Lower leg skin (tissue), 4 donors: ENCODE measurements at regions not wholly inside any gene's neighbourhood (a gene's known extent, or its start where the extent isn't known, plus 50 kb on each side); places are given as distances from the start of the nearest gene placed in this dataset.

Source experiments
- DNase-seq, 2 donors: peaks; one replicate each; pipeline ENCODE4 v3.0.0-alpha.2; 2019; ENCODE audit warnings: low spot score in 2 of 2
- H3K4me3 ChIP-seq: fragments of 200-600 bp; sonication (generic); 2 replicates; pipeline ENCODE4 v1.5.1; 2017; ENCODE audit warnings: mild to moderate bottlenecking, low read depth; ENCODE audit not compliant: poor library complexity, severe bottlenecking
- CTCF ChIP-seq, 3 donors: fragments of 450-650 bp; IDR thresholded peaks; one replicate each; pipeline ENCODE4 v1.5.1; 2016; ENCODE audit warnings: antibody characterized with exemption in 3 of 3, mild to moderate bottlenecking in 3 of 3, moderate library complexity in 2 of 3
- POLR2A ChIP-seq, 2 donors: fragments of 450-650 bp; IDR thresholded peaks; one replicate each; pipeline ENCODE4 v1.6.1; 2016 to 2017; ENCODE audit warnings: antibody characterized with exemption in 2 of 2, mild to moderate bottlenecking in 1 of 2, moderate library complexity in 1 of 2
- WGBS, 2 donors: methylation state at CpG; one replicate each; pipeline ENCODE4 v1.1.5; 2018; 5-methylcytosine and 5-hydroxymethylcytosine counted together
- intact Hi-C: fragments of 100-400 bp; cut with DNase I; formaldehyde crosslinking; loops from one replicate; pipeline ENCODE4 v1.15.0; 2023; ENCODE audit warnings: low total_unique reads

GRCh38 chr1:204769997-204770396 lies 84.5 kb upstream of the LRRN2 start:
- WGBS, 2 donors: 61 to 76% methylated on average over 2 of the region's 2 CpGs

GRCh38 chr1:204771358-204771757 lies 85.8 kb upstream of the LRRN2 start:
- no peak overlapping the region for H3K4me3 ChIP-seq
- DNase-seq: no peak
- WGBS, 2 donors: 84 to 88% methylated on average over 7 of the region's 7 CpGs
- no peak for TF ChIP-seq POLR2A (IDR thresholded peaks at IDR 0.05)
- no peak for TF ChIP-seq CTCF (IDR thresholded peaks at IDR 0.05)
- intact Hi-C loops: loop anchor here (10.0 kb wide), 1 partner anchor 813 kb away; no protein-coding TSS in a partner anchor

More at GRCh38 chr1:204769997-204770396, 84.5 kb upstream of the LRRN2 start:
- DNase-seq: no peak
- TF ChIP-seq CTCF (IDR thresholded peaks at IDR 0.05) (no peak), POLR2A (IDR thresholded peaks at IDR 0.05) (no peak)
- H3K4me3 ChIP-seq: no peak overlapping the region
- intact Hi-C loops: loop anchor here (10.0 kb wide), 1 partner anchor 815 kb away; no protein-coding TSS in a partner anchor

GRCh38 chr1:204773246-204773645 lies 87.7 kb upstream of the LRRN2 start:
- no peak for DNase-seq
- intact Hi-C loops: loop anchor here (10.0 kb wide), 1 partner anchor 812 kb away; no protein-coding TSS in a partner anchor
- H3K4me3 ChIP-seq: no peak overlapping the region
- TF ChIP-seq POLR2A (IDR thresholded peaks at IDR 0.05) (no peak), CTCF (IDR thresholded peaks at IDR 0.05) (no peak)
- WGBS, 2 donors: 35% methylated on average over 1 of the region's 1 CpG

- no peak for TF ChIP-seq POLR2A (IDR thresholded peaks at IDR 0.05)
- TF ChIP-seq CTCF (IDR thresholded peaks at IDR 0.05): no peak
- intact Hi-C loops: loop anchor here (10.0 kb wide), 1 partner anchor 809 kb away; no protein-coding TSS in a partner anchor
- no peak for DNase-seq
- 58 to 68% methylated on average over 4 of the region's 4 CpGs for WGBS, 2 donors
- no peak overlapping the region for H3K4me3 ChIP-seq
These were observed 90.0 kb upstream of the LRRN2 start for GRCh38 chr1:204775546-204775945.

- DNase-seq: no peak
- no peak for TF ChIP-seq CTCF (IDR thresholded peaks at IDR 0.05)
- no peak for TF ChIP-seq POLR2A (IDR thresholded peaks at IDR 0.05)
- H3K4me3 ChIP-seq: no peak overlapping the region
- WGBS, 2 donors: 84 to 87% methylated on average over 7 of the region's 7 CpGs
- intact Hi-C loops: loop anchor here (10.0 kb wide), 1 partner anchor 807 kb away; no protein-coding TSS in a partner anchor
These were observed 92.1 kb upstream of the LRRN2 start for GRCh38 chr1:204777591-204777990.

GRCh38 chr1:204780630-204781029 lies 90.0 kb upstream of the NFASC start:
- DNase-seq: no peak
- H3K4me3 ChIP-seq: no peak overlapping the region
- TF ChIP-seq CTCF (IDR thresholded peaks at IDR 0.05): no peak
- WGBS, 2 donors: 77 to 87% methylated on average over 3 of the region's 3 CpGs
- intact Hi-C loops: no loop called here
